H1 (cell line): ENCODE measurements at regions not wholly inside any gene's neighbourhood (a gene's known extent, or its start where the extent isn't known, plus 50 kb on each side); places are given as distances from the start of the nearest gene placed in this dataset.

Experiments used
- ASH2L ChIP-seq: fragments of 200-600, 300-600 bp; sonication (generic); IDR thresholded peaks from one replicate; pipeline ENCODE4 v1.7.1; 2017; ENCODE audit warnings: low read length
- BACH1 ChIP-seq: IDR thresholded peaks from 2 replicates; pipeline ENCODE4 v1.6.1; 2012; ENCODE audit warnings: low read length, improper control_type of control experiment
- CREB1 ChIP-seq: IDR thresholded peaks from 2 replicates; pipeline ENCODE4 v1.6.1; 2012; ENCODE audit warnings: inconsistent platforms
- NANOG ChIP-seq: IDR thresholded peaks from 2 replicates; pipeline ENCODE4 v1.6.1; 2011; ENCODE audit warnings: low read length, low read depth, mild to moderate bottlenecking, inconsistent platforms; ENCODE audit not compliant: insufficient read depth, poor library complexity, severe bottlenecking
- RAD21 ChIP-seq, 2 experiments: IDR thresholded peaks in 1 of 2; conservative IDR thresholded peaks in 1 of 2; 2 replicates each; pipeline ENCODE4 v1.6.1; 2011; ENCODE audit warnings: low read depth in 2 of 2, low read length in 2 of 2, improper control_type of control experiment in 1 of 2, inconsistent platforms in 1 of 2, mild to moderate bottlenecking in 1 of 2, moderate library complexity in 1 of 2

- TF ChIP-seq RAD21 (IDR thresholded peaks at IDR 0.05 in 1 of 2, conservative IDR thresholded peaks at IDR 0.05 in 1 of 2; ENCODE audit: low read depth in 2 of 2, low read length in 2 of 2), result peak; percentile 79 to 80
- TF ChIP-seq ASH2L, result peak; percentile 42
- no peak for TF ChIP-seq BACH1
- peak; percentile 83 for TF ChIP-seq CREB1
- TF ChIP-seq NANOG, result no peak
These were observed 97.0 kb downstream of the DDIT4L start (continued) for GRCh38 chr4:100093091-100093866.
